Testis (tissue), 2 donors: ENCODE measurements at regions not wholly inside any gene's neighbourhood (a gene's known extent, or its start where the extent isn't known, plus 50 kb on each side); places are given as distances from the start of the nearest gene placed in this dataset.

Experiments
- POLR2A ChIP-seq: fragments of 450-650 bp; IDR thresholded peaks from one replicate; pipeline ENCODE4 v1.6.1; 2017; ENCODE audit warnings: antibody characterized with exemption, mild to moderate bottlenecking, moderate library complexity
- TF ChIP-seq, protein P1 (sequence below), 3 experiments: fragments of 450-650 bp in 2 of 3; fragments of 200-600 bp in 1 of 3; sonication (generic) in 1 of 3; IDR thresholded peaks; one replicate each; pipeline ENCODE4 v1.5.1; 2016 to 2019; ENCODE audit warnings: antibody characterized with exemption in 3 of 3, mild to moderate bottlenecking in 2 of 3, moderate library complexity in 1 of 3

DNA sequence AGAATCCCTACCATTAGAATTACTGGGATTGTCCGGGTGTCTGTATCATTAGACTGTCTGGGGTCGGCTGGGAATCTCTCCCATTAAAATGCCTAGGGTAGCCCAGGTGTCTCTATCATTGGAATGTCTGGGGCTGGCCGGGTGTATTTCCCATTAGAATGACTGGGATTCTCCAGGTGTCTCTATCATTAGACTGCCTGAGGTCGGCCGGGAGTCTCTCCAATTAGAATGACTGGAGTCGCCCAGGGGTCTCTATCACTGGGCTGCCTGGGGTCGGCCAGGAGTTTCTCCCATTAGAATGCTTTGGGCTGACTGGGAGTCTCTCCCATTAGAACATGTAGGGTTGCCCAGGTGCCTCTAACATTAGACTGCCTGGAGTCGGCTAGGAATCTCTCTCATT lies 1560.7 kb downstream of the UQCRFS1 start:
- TF ChIP-seq, protein P1, sequence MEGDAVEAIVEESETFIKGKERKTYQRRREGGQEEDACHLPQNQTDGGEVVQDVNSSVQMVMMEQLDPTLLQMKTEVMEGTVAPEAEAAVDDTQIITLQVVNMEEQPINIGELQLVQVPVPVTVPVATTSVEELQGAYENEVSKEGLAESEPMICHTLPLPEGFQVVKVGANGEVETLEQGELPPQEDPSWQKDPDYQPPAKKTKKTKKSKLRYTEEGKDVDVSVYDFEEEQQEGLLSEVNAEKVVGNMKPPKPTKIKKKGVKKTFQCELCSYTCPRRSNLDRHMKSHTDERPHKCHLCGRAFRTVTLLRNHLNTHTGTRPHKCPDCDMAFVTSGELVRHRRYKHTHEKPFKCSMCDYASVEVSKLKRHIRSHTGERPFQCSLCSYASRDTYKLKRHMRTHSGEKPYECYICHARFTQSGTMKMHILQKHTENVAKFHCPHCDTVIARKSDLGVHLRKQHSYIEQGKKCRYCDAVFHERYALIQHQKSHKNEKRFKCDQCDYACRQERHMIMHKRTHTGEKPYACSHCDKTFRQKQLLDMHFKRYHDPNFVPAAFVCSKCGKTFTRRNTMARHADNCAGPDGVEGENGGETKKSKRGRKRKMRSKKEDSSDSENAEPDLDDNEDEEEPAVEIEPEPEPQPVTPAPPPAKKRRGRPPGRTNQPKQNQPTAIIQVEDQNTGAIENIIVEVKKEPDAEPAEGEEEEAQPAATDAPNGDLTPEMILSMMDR (IDR thresholded peaks at IDR 0.05) = no peak
- TF ChIP-seq POLR2A = no peak
